AG09309 (cell line): ENCODE measurements at regions not wholly inside any gene's neighbourhood (a gene's known extent, or its start where the extent isn't known, plus 50 kb on each side); places are given as distances from the start of the nearest gene placed in this dataset.

Experiments used
- DNase-seq: peaks from one replicate; pipeline ENCODE4 v3.0.0-alpha.2; 2010; ENCODE audit warnings: low read depth
- H3K4me3 ChIP-seq: 2 replicates; pipeline ENCODE4 v1.5.1; 2011; ENCODE audit warnings: mild to moderate bottlenecking, low read depth, low read length, moderate library complexity; ENCODE audit not compliant: control insufficient read depth
- CTCF ChIP-seq: IDR thresholded peaks from 2 replicates; pipeline ENCODE4 v1.5.1; 2011; ENCODE audit warnings: mild to moderate bottlenecking, low read depth, low read length, inconsistent platforms; ENCODE audit not compliant: insufficient read depth, control insufficient read depth; ENCODE audit errors: missing control alignments

DNA sequence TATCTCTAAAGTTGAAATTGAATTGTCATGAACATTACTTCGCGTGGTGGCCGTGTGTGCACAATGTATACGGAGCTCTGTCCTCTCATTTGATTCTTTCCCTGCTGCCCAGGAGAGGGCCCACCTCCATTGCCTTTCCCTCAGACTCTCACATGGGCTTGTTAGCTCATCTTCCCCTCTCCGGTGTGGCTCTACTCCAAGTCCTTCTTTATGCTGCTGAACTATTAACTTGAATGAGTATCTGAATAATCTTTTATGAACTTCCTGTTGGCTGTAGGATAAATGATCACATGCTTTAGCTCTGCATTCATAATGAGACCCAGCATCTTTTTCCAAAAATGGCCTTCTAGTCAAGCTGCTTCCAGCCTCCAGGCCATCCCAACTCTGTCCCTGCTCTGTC is 68.8 kb upstream of the CLNK start:
- no peak for TF ChIP-seq CTCF
- DNase-seq: no peak
- H3K4me3 ChIP-seq: no peak overlapping the region

GRCh38 chr4:10750714-10751113 is 66.1 kb upstream of the CLNK start:
- TF ChIP-seq CTCF: no peak
- no peak overlapping the region for H3K4me3 ChIP-seq
- DNase-seq: no peak

DNA sequence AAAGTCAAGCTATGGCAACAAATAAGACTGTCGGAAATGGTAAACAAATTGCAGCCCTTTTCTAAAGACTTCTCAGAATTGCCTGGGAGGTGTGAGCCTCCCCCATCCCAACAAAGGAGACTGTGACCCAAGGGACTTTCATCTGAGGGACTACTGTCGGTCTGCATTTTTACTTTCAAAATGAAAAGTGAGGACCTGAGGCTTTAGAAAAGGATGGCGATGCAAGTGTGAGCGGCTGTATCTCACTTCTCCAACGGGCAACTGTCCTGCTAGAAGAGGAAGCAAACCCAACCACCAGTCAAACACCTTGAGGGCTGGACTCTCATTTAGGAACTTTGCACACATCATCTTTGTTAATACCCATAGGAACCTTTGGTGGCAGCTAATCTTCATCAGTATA is 62.6 kb upstream of the CLNK start:
- no peak for TF ChIP-seq CTCF
- DNase-seq: no peak
- H3K4me3 ChIP-seq: no peak overlapping the region

GRCh38 chr4:10746371-10747171 is 62.0 kb upstream of the CLNK start:
- DNase-seq: no peak
- H3K4me3 ChIP-seq: no peak overlapping the region
- TF ChIP-seq CTCF: no peak

DNA sequence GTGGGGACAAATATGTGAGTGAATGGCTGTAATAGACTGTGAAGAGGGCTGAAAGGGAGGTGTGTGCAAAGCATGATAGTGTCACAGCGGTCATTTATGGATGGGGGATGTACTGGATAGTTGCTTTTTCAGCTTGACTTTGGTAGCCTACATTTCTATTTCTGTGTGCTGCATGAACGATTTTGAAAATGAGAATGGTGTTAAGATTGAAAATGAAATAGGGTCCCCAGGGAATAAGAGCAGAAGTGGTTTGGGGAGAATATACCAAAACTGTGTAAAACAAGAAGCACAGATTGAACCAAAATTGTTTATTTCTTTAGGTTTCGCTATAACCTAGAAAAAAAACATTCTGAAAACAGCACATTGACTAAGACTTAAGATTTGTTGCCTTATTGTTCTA is 58.8 kb upstream of the CLNK start:
- no peak for DNase-seq
- no peak overlapping the region for H3K4me3 ChIP-seq
- no peak for TF ChIP-seq CTCF

GRCh38 chr4:10741961-10742699 is 57.6 kb upstream of the CLNK start:
- no peak for TF ChIP-seq CTCF
- no peak for DNase-seq
- no peak overlapping the region for H3K4me3 ChIP-seq
